ENCODE measurements at regions not wholly inside any gene's neighbourhood (a gene's known extent, or its start where the extent isn't known, plus 50 kb on each side); places are given as distances from the start of the nearest gene placed in this dataset.
A peak's percentile ranks its signal among the peaks of the same experiment; 100 is the strongest.

DNA sequence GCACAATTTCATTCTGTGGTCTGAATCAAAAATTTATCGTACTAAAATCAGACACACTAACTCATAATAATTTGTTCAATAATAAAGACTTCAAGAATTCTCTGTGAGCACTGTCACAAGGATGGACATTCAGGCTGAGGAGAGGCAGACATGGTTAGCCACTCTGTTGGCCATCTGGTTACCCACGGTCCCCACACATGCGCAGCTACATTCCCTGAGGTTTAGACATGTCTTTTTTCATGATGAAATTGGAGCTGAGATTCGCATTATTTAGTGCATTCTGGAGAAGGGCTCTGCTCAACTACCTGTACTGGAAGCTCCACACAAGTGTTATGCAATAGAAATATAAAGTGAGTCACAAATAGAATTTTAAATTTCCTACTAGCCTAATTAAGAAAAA lies 156.9 kb downstream of the SUCNR1 start:
- H3K4me3 ChIP-seq (ENCODE audit: low read depth in 2 of 2, low read length in 1 of 2), result no peak overlapping the region
- H3K36me3 ChIP-seq (replicated peaks in 1 of 2; ENCODE audit: control insufficient read depth in 1 of 2, insufficient read depth in 2 of 2, low read length in 1 of 2), result peaks cover 0 to 10% of the 10 kb centered on the region in 2 experiments
- ChIA-PET POLR2A (no interaction called here), CTCF (no interaction called here)
- TF ChIP-seq YY1 (IDR thresholded peaks at IDR 0.05; ENCODE audit: low read depth) (no peak), SIN3A (IDR thresholded peaks at IDR 0.05; ENCODE audit: borderline replicate concordance, low read depth, low read length) (no peak), MEF2A (IDR thresholded peaks at IDR 0.05; ENCODE audit: borderline replicate concordance, low read depth) (no peak), ELF1 (IDR thresholded peaks at IDR 0.05) (no peak), GATA2 (CRISPR knock-in tag; IDR thresholded peaks at IDR 0.05) (no peak), NRF1 (IDR thresholded peaks at IDR 0.05; ENCODE audit: low read depth, low read length) (peak; percentile 54; the same call in 1 of the 2 replicates)
- TF ChIP-seq, protein P1, sequence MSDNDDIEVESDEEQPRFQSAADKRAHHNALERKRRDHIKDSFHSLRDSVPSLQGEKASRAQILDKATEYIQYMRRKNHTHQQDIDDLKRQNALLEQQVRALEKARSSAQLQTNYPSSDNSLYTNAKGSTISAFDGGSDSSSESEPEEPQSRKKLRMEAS (IDR thresholded peaks at IDR 0.05; ENCODE audit: low read depth), result 0 out of 2 replicates have a peak, but pooled peaks have one; percentile 14
- H3F3A ChIP-seq (replicated peaks; ENCODE audit: insufficient read depth), result peaks cover 21% of the 10 kb centered on the region
- 26% methylated on average over 4 of the region's 4 CpGs for whole genome bisulfite sequencing (ENCODE audit: low lambda C conversion rate)
- H3K4me2 ChIP-seq, result no peak overlapping the region
- H3K9me3 ChIP-seq, result peaks cover 4% of the 10 kb centered on the region; the same call in 1 of the 2 replicates
- H2AFZ ChIP-seq (ENCODE audit: low read depth), result peak overlapping the region; percentile 68
- no peaks in the 10 kb centered on the region for H3K9me2 ChIP-seq
- DNase-seq, result no peak
- H3K79me2 ChIP-seq (ENCODE audit: insufficient read depth), result no peaks in the 10 kb centered on the region
- H3K27me3 ChIP-seq (ENCODE audit: insufficient read depth), result no peaks in the 10 kb centered on the region
- H3K9ac ChIP-seq, result no peak overlapping the region
- no peak overlapping the region for H3K27ac ChIP-seq (ENCODE audit: low read depth in 2 of 2, low read length in 1 of 2)
- no peaks in the 10 kb centered on the region for H4K20me1 ChIP-seq (ENCODE audit: insufficient read depth)
- no peaks in the 10 kb centered on the region; a peak in 3 of 4 replicates for H3K4me1 ChIP-seq (ENCODE audit: control insufficient read depth in 1 of 2, insufficient read depth in 2 of 2, low read depth in 1 of 2, low read length in 1 of 2)

DNA sequence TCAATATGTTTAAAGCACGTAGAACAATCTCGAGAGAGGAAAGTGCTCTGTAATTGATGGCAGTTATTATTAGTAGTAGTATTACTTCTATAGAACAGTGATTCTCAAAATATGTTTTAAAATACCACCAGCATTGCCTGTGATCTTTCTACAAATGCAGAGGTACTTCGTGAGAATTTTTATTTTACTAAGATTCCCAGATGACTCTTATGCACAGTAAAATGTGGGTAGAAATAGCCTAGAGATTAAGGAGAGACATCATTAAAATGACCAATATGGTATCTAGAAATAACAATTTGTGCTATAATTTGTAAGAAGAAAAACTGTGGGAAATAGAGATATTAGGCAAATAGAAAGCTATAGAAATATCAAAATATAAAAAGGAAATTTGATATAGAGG lies 157.9 kb downstream of the SUCNR1 start:
- Histone ChIP-seq H3K4me2 (no peak overlapping the region), H3K27me3 (ENCODE audit: insufficient read depth) (no peaks in the 10 kb centered on the region), H3K4me1 (ENCODE audit: control insufficient read depth in 1 of 2, insufficient read depth in 2 of 2, low read depth in 1 of 2, low read length in 1 of 2) (no peaks in the 10 kb centered on the region; a peak in 3 of 4 replicates), H3F3A (replicated peaks; ENCODE audit: insufficient read depth) (peaks cover 14% of the 10 kb centered on the region), H3K9me3 (peaks cover 12% of the 10 kb centered on the region; the same call in 1 of the 2 replicates), H3K9me2 (no peaks in the 10 kb centered on the region), H3K4me3 (ENCODE audit: low read depth in 2 of 2, low read length in 1 of 2) (no peak overlapping the region), H4K20me1 (ENCODE audit: insufficient read depth) (no peaks in the 10 kb centered on the region), H3K27ac (ENCODE audit: low read depth in 2 of 2, low read length in 1 of 2) (no peak overlapping the region), H3K79me2 (ENCODE audit: insufficient read depth) (no peaks in the 10 kb centered on the region), H3K36me3 (replicated peaks in 1 of 2; ENCODE audit: control insufficient read depth in 1 of 2, insufficient read depth in 2 of 2, low read length in 1 of 2) (peaks cover 0 to 10% of the 10 kb centered on the region in 2 experiments), H2AFZ (ENCODE audit: low read depth) (no peak overlapping the region; the same call in 1 of the 2 replicates), H3K9ac (no peak overlapping the region)
- CTCF ChIA-PET, result no interaction called here
- 49% methylated on average over 3 of the region's 3 CpGs for WGBS (ENCODE audit: low lambda C conversion rate)
- no peak for DNase-seq
- POLR2A ChIA-PET, result no interaction called here
- TF ChIP-seq TCF12 (IDR thresholded peaks at IDR 0.05) (no peak), YY1 (IDR thresholded peaks at IDR 0.05; ENCODE audit: low read depth) (no peak), MXI1 (IDR thresholded peaks at IDR 0.05; ENCODE audit: low read depth, low read length) (no peak), MEF2A (IDR thresholded peaks at IDR 0.05; ENCODE audit: borderline replicate concordance, low read depth) (no peak), TEAD4 (IDR thresholded peaks at IDR 0.05; ENCODE audit: borderline replicate concordance, insufficient read depth) (no peak), IRF3 (IDR thresholded peaks at IDR 0.05; ENCODE audit: low read depth, low read length) (no peak), RCOR1 (IDR thresholded peaks at IDR 0.05; ENCODE audit: low read length) (no peak), ELF1 (IDR thresholded peaks at IDR 0.05) (no peak), GATA2 (CRISPR knock-in tag; IDR thresholded peaks at IDR 0.05) (no peak), JUND (IDR thresholded peaks at IDR 0.05) (no peak)
- TF ChIP-seq, protein P1 (IDR thresholded peaks at IDR 0.05; ENCODE audit: low read depth), result no peak
- TF ChIP-seq, protein P2, sequence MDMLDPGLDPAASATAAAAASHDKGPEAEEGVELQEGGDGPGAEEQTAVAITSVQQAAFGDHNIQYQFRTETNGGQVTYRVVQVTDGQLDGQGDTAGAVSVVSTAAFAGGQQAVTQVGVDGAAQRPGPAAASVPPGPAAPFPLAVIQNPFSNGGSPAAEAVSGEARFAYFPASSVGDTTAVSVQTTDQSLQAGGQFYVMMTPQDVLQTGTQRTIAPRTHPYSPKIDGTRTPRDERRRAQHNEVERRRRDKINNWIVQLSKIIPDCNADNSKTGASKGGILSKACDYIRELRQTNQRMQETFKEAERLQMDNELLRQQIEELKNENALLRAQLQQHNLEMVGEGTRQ (IDR thresholded peaks at IDR 0.05; ENCODE audit: borderline replicate concordance, low read depth, low read length), result no peak
- TF ChIP-seq, protein P3, sequence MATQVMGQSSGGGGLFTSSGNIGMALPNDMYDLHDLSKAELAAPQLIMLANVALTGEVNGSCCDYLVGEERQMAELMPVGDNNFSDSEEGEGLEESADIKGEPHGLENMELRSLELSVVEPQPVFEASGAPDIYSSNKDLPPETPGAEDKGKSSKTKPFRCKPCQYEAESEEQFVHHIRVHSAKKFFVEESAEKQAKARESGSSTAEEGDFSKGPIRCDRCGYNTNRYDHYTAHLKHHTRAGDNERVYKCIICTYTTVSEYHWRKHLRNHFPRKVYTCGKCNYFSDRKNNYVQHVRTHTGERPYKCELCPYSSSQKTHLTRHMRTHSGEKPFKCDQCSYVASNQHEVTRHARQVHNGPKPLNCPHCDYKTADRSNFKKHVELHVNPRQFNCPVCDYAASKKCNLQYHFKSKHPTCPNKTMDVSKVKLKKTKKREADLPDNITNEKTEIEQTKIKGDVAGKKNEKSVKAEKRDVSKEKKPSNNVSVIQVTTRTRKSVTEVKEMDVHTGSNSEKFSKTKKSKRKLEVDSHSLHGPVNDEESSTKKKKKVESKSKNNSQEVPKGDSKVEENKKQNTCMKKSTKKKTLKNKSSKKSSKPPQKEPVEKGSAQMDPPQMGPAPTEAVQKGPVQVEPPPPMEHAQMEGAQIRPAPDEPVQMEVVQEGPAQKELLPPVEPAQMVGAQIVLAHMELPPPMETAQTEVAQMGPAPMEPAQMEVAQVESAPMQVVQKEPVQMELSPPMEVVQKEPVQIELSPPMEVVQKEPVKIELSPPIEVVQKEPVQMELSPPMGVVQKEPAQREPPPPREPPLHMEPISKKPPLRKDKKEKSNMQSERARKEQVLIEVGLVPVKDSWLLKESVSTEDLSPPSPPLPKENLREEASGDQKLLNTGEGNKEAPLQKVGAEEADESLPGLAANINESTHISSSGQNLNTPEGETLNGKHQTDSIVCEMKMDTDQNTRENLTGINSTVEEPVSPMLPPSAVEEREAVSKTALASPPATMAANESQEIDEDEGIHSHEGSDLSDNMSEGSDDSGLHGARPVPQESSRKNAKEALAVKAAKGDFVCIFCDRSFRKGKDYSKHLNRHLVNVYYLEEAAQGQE (IDR thresholded peaks at IDR 0.05; ENCODE audit: low read depth, low read length), result no peak
